ENCODE measurements at regions not wholly inside any gene's neighbourhood (a gene's known extent, or its start where the extent isn't known, plus 50 kb on each side); places are given as distances from the start of the nearest gene placed in this dataset.

- intact Hi-C loops (cut with DNase I, micrococcal nuclease), result no loop called here
- POLR2A ChIA-PET, result no interaction called here
- Mint-ChIP-seq H3K27me3 (peaks cover 3% of the 10 kb centered on the region), H3K36me3 (ENCODE audit: low read depth) (no peaks in the 10 kb centered on the region), H3K27ac (no peak overlapping the region), H3K4me1 (no peaks in the 10 kb centered on the region), H3K9me3 (ENCODE audit: low read depth) (no peaks in the 10 kb centered on the region), H3K4me3 (no peak overlapping the region)
- CTCF ChIA-PET, result interaction anchor here (0.7 kb wide), 1 partner anchor 76 kb away, joined by 3 read pairs; no protein-coding TSS in a partner anchor
- no peak for ATAC-seq
- DNase-seq, result no peak
Observed at GRCh38 chr2:150561076-150561475, 73.6 kb upstream of the RND3 start.

GRCh38 chr2:150557020-150557600 is 69.6 kb upstream of the RND3 start:
- H3K27me3 Mint-ChIP-seq, result peaks cover 3% of the 10 kb centered on the region
- CTCF ChIA-PET, result no interaction called here
- intact Hi-C loops (cut with DNase I, micrococcal nuclease), result no loop called here
- POLR2A ChIA-PET, result no interaction called here
- DNase-seq, result no peak
- no peak overlapping the region for H3K27ac Mint-ChIP-seq
- no peak for ATAC-seq
- H3K9me3 Mint-ChIP-seq (ENCODE audit: low read depth), result no peaks in the 10 kb centered on the region
- no peaks in the 10 kb centered on the region for H3K4me1 Mint-ChIP-seq
- no peaks in the 10 kb centered on the region for H3K36me3 Mint-ChIP-seq (ENCODE audit: low read depth)
- no peak overlapping the region for H3K4me3 Mint-ChIP-seq

- no peaks in the 10 kb centered on the region for H3K4me1 Mint-ChIP-seq
- no peak for DNase-seq
- CTCF ChIA-PET, result interaction anchor here (0.6 kb wide), 1 partner anchor 7 kb away, joined by 3 read pairs; no protein-coding TSS in a partner anchor
- H3K36me3 Mint-ChIP-seq (ENCODE audit: low read depth), result no peaks in the 10 kb centered on the region
- ATAC-seq, result no peak
- H3K27me3 Mint-ChIP-seq, result peaks cover 3% of the 10 kb centered on the region
- no peak overlapping the region for H3K27ac Mint-ChIP-seq
- no peaks in the 10 kb centered on the region for H3K9me3 Mint-ChIP-seq (ENCODE audit: low read depth)
- POLR2A ChIA-PET, result no interaction called here
- intact Hi-C loops (cut with DNase I, micrococcal nuclease), result no loop called here
- H3K4me3 Mint-ChIP-seq, result no peak overlapping the region
Observed at GRCh38 chr2:150555611-150556356, 68.3 kb upstream of the RND3 start.

- no peak for ATAC-seq
- peaks cover 3% of the 10 kb centered on the region for H3K27me3 Mint-ChIP-seq
- DNase-seq, result no peak
- no peaks in the 10 kb centered on the region for H3K4me1 Mint-ChIP-seq
- ChIA-PET CTCF (no interaction called here), POLR2A (no interaction called here)
- intact Hi-C loops (cut with DNase I, micrococcal nuclease), result no loop called here
- H3K27ac Mint-ChIP-seq, result no peak overlapping the region
- H3K4me3 Mint-ChIP-seq, result no peak overlapping the region
- no peaks in the 10 kb centered on the region for H3K36me3 Mint-ChIP-seq (ENCODE audit: low read depth)
- no peaks in the 10 kb centered on the region for H3K9me3 Mint-ChIP-seq (ENCODE audit: low read depth)
Observed at GRCh38 chr2:150554046-150554445, 66.6 kb upstream of the RND3 start.

- intact Hi-C loops (cut with DNase I, micrococcal nuclease), result no loop called here
- no peak for ATAC-seq
- Mint-ChIP-seq H3K9me3 (ENCODE audit: low read depth) (no peaks in the 10 kb centered on the region), H3K4me1 (no peaks in the 10 kb centered on the region), H3K4me3 (no peak overlapping the region), H3K27ac (no peak overlapping the region), H3K36me3 (ENCODE audit: low read depth) (no peaks in the 10 kb centered on the region), H3K27me3 (no peaks in the 10 kb centered on the region)
- ChIA-PET POLR2A (no interaction called here), CTCF (no interaction called here)
- DNase-seq, result no peak
Observed at GRCh38 chr2:150552041-150552820, 64.8 kb upstream of the RND3 start.

DNA sequence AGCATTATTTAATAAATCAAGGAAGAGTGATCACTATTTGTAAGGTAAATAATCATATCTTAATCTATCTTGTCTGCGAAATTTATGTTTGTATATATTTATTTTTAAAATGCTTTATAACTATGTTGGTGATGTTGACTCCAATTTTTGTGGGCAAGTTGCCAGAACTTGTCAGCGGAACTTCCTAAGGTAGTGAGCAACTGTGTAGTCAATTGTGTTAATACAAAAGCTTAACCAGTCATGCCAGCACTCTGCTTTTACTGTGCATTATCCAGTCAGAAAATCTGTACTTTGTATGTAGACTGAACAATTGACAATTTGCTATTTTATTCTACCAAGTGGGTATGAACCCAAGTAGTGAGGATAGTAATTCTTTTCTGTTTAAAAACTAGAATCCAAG is 61.9 kb upstream of the RND3 start:
- Mint-ChIP-seq H3K4me3 (no peak overlapping the region), H3K27me3 (no peaks in the 10 kb centered on the region), H3K27ac (no peak overlapping the region), H3K36me3 (ENCODE audit: low read depth) (no peaks in the 10 kb centered on the region), H3K9me3 (ENCODE audit: low read depth) (no peaks in the 10 kb centered on the region), H3K4me1 (no peaks in the 10 kb centered on the region)
- ChIA-PET POLR2A (no interaction called here), CTCF (interaction anchor here (0.7 kb wide), 2 partner anchors 7 to 199 kb away, joined by 3 to 5 read pairs; no protein-coding TSS in a partner anchor)
- DNase-seq (no peak), ATAC-seq (no peak)
- intact Hi-C loops (cut with DNase I, micrococcal nuclease), result no loop called here

DNA sequence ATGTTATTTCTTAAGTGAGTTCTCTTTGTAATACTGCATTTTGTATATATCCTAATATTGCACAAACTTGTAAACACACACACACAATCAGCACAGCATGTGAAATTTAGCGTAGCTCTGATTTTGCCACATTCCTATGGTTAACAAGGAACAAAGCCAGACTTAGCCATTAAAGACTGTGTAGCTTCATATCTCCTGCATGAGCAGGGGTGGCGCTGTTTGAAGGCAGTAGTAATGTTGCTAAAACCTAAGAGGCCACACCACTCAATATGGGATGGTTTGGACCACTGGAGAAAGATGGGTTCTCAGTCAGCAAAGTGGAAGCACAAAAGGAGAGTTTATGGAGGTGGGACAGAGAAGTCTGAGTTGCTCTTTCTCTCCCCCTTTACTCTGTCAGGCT is 61.1 kb upstream of the RND3 start:
- ChIA-PET POLR2A (no interaction called here), CTCF (interaction anchor here (0.5 to 0.7 kb wide), 3 partner anchors 8 to 201 kb away, joined by 3 to 5 read pairs (median 3); no protein-coding TSS in a partner anchor)
- H3K9me3 Mint-ChIP-seq (ENCODE audit: low read depth), result no peaks in the 10 kb centered on the region
- no peak overlapping the region for H3K4me3 Mint-ChIP-seq
- peak; percentile 7 for DNase-seq
- no peaks in the 10 kb centered on the region for H3K4me1 Mint-ChIP-seq
- H3K36me3 Mint-ChIP-seq (ENCODE audit: low read depth), result no peaks in the 10 kb centered on the region
- H3K27ac Mint-ChIP-seq, result no peak overlapping the region
- intact Hi-C loops (cut with DNase I, micrococcal nuclease), result no loop called here
- no peak for ATAC-seq
- H3K27me3 Mint-ChIP-seq, result no peaks in the 10 kb centered on the region

- no peak for ATAC-seq
- H3K27me3 Mint-ChIP-seq, result no peaks in the 10 kb centered on the region
- H3K4me3 Mint-ChIP-seq, result no peak overlapping the region
- no peak overlapping the region for H3K27ac Mint-ChIP-seq
- no peaks in the 10 kb centered on the region for H3K4me1 Mint-ChIP-seq
- no peak for DNase-seq
- intact Hi-C loops (cut with DNase I, micrococcal nuclease), result no loop called here
- H3K9me3 Mint-ChIP-seq (ENCODE audit: low read depth), result no peaks in the 10 kb centered on the region
- ChIA-PET POLR2A (no interaction called here), CTCF (no interaction called here)
- no peaks in the 10 kb centered on the region for H3K36me3 Mint-ChIP-seq (ENCODE audit: low read depth)
Observed at GRCh38 chr2:150545916-150546315, 58.4 kb upstream of the RND3 start.

GRCh38 chr2:150544731-150545130 is 57.3 kb upstream of the RND3 start:
- no peak for DNase-seq
- Mint-ChIP-seq H3K36me3 (ENCODE audit: low read depth) (no peaks in the 10 kb centered on the region), H3K4me1 (no peaks in the 10 kb centered on the region), H3K9me3 (ENCODE audit: low read depth) (no peaks in the 10 kb centered on the region), H3K4me3 (no peak overlapping the region), H3K27me3 (no peaks in the 10 kb centered on the region), H3K27ac (no peak overlapping the region)
- ChIA-PET CTCF (no interaction called here), POLR2A (no interaction called here)
- intact Hi-C loops (cut with DNase I, micrococcal nuclease), result no loop called here
- no peak for ATAC-seq

DNA sequence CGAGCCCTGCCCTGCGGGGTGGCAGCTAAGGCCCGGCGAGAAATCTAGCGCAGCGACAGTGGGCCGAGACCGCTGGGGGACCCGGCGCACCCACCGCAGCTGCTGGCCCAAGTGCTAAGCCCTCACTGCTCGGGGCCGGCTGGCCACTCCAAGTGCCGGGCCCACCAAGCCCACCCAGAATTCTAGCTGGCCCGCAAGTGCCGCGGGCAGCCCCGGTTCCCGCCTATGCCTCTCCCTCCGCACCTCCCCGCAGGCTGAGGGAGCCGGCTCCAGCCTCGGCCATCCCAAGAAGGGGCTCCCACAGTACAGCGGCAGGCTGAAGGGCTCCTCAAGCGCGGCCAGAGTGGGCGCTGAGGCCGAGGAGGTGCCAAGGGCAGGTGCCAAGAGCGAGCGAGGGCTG is 55.2 kb upstream of the RND3 start:
- Mint-ChIP-seq H3K27ac (no peak overlapping the region), H3K36me3 (ENCODE audit: low read depth) (no peaks in the 10 kb centered on the region), H3K27me3 (no peaks in the 10 kb centered on the region), H3K4me3 (no peak overlapping the region), H3K9me3 (ENCODE audit: low read depth) (no peaks in the 10 kb centered on the region), H3K4me1 (no peaks in the 10 kb centered on the region)
- ChIA-PET CTCF (no interaction called here), POLR2A (no interaction called here)
- ATAC-seq, result no peak
- DNase-seq, result no peak
- intact Hi-C loops (cut with DNase I, micrococcal nuclease), result no loop called here

- Mint-ChIP-seq H3K9me3 (ENCODE audit: low read depth) (no peaks in the 10 kb centered on the region), H3K27ac (no peak overlapping the region)
- CTCF ChIA-PET, result no interaction called here
Observed at GRCh38 chr2:150542172-150542571, 54.7 kb upstream of the RND3 start.

GRCh38 chr2:150538651-150539201 is 51.3 kb upstream of the RND3 start:
- H3K36me3 Mint-ChIP-seq (ENCODE audit: low read depth), result no peaks in the 10 kb centered on the region
- no peak overlapping the region for H3K4me3 Mint-ChIP-seq
- CTCF ChIA-PET, result no interaction called here
- DNase-seq (no peak), ATAC-seq (no peak)
- no peak overlapping the region for H3K27ac Mint-ChIP-seq
- intact Hi-C loops (cut with DNase I, micrococcal nuclease), result no loop called here
- POLR2A ChIA-PET, result no interaction called here
- no peaks in the 10 kb centered on the region for H3K4me1 Mint-ChIP-seq
- H3K27me3 Mint-ChIP-seq, result no peaks in the 10 kb centered on the region
- H3K9me3 Mint-ChIP-seq (ENCODE audit: low read depth), result no peaks in the 10 kb centered on the region

More at GRCh38 chr2:150542172-150542571, 54.7 kb upstream of the RND3 start:
- Mint-ChIP-seq H3K4me3 (no peak overlapping the region), H3K27me3 (no peaks in the 10 kb centered on the region), H3K4me1 (no peaks in the 10 kb centered on the region), H3K36me3 (ENCODE audit: low read depth) (no peaks in the 10 kb centered on the region)
- POLR2A ChIA-PET, result no interaction called here
- no peak for ATAC-seq
- DNase-seq, result no peak
- intact Hi-C loops (cut with DNase I, micrococcal nuclease), result no loop called here

Measured in activated CD4-positive, alpha-beta T cell treated with anti-CD3 and anti-CD28 coated beads for 36 hours (primary cell).